Thyroid gland (tissue), 4 donors: ENCODE measurements at regions not wholly inside any gene's neighbourhood (a gene's known extent, or its start where the extent isn't known, plus 50 kb on each side); places are given as distances from the start of the nearest gene placed in this dataset.

Source experiments
- CTCF ChIP-seq, 6 experiments: fragments of 200-600 bp in 3 of 6; fragments of 450-650 bp in 3 of 6; sonication (generic) in 3 of 6; IDR thresholded peaks; one replicate each; pipeline ENCODE4 v1.5.1; 2016 to 2019; ENCODE audit warnings: antibody characterized with exemption in 6 of 6, mild to moderate bottlenecking in 2 of 6, inconsistent platforms in 1 of 6, moderate library complexity in 1 of 6
- POLR2A ChIP-seq, 2 donors: fragments of 450-650 bp; IDR thresholded peaks; one replicate each; pipeline ENCODE4 v1.6.1; 2017; ENCODE audit warnings: antibody characterized with exemption in 2 of 2, mild to moderate bottlenecking in 2 of 2, moderate library complexity in 1 of 2

- no peak for TF ChIP-seq CTCF (IDR thresholded peaks at IDR 0.05)
- no peak for TF ChIP-seq POLR2A (IDR thresholded peaks at IDR 0.05)
Measured at GRCh38 chr4:138845054-138845453, 170.5 kb upstream of the NOCT start.
